HCT116 (cell line): ENCODE measurements at regions not wholly inside any gene's neighbourhood (a gene's known extent, or its start where the extent isn't known, plus 50 kb on each side); places are given as distances from the start of the nearest gene placed in this dataset.

Experiments used
- CEBPB ChIP-seq: IDR thresholded peaks from 2 replicates; pipeline ENCODE4 v1.6.1; 2012; ENCODE audit warnings: low read depth
- EZH2 ChIP-seq: fragments of 200-600 bp; sonication (generic); IDR thresholded peaks from 2 replicates; pipeline ENCODE4 v1.6.1; 2017; ENCODE audit warnings: antibody characterized with exemption, mixed run types
- EZH2phosphoT487 ChIP-seq: fragments of 200-600 bp; IDR thresholded peaks from 2 replicates; pipeline ENCODE4 v1.6.1; 2018; ENCODE audit warnings: antibody characterized with exemption, borderline replicate concordance
- FOSL1 ChIP-seq: IDR thresholded peaks from 2 replicates; pipeline ENCODE4 v1.6.1; 2012; ENCODE audit warnings: low read depth
- JUND ChIP-seq: IDR thresholded peaks from 2 replicates; pipeline ENCODE4 v1.6.1; 2012
- POLR2A ChIP-seq: IDR thresholded peaks from 2 replicates; pipeline ENCODE4 v1.7.0; 2011; ENCODE audit warnings: borderline replicate concordance; ENCODE audit not compliant: insufficient read depth, insufficient read length; ENCODE audit errors: extremely low read depth
- POLR2AphosphoS5 ChIP-seq: IDR thresholded peaks from 2 replicates; pipeline ENCODE4 v1.6.1; 2011; ENCODE audit warnings: mild to moderate bottlenecking, low read depth, low read length, moderate library complexity
- YY1 ChIP-seq: IDR thresholded peaks from 2 replicates; pipeline ENCODE4 v1.6.1; 2011; ENCODE audit warnings: low read length, low read depth, moderate library complexity, mild to moderate bottlenecking; ENCODE audit not compliant: insufficient replicate concordance; ENCODE audit errors: extremely low read depth
- ZNF274 ChIP-seq: fragments of 200-500 bp; sonication (Bioruptor generic); IDR thresholded peaks from 2 replicates; pipeline ENCODE4 v1.6.1; 2014; ENCODE audit warnings: mild to moderate bottlenecking, low read depth, low read length, inconsistent platforms
- TF ChIP-seq, protein P1 (sequence below): IDR thresholded peaks from 2 replicates; pipeline ENCODE4 v1.6.1; 2012
- TF ChIP-seq, protein P2 (sequence below), 3 experiments: fragments of 200-600 bp in 1 of 3; sonication (generic) in 1 of 3; IDR thresholded peaks in 2 of 3; conservative IDR thresholded peaks in 1 of 3; 2 replicates each; pipeline ENCODE4 v1.5.1; 2012 to 2017; ENCODE audit warnings: low read depth in 2 of 3, low read length in 2 of 3, antibody characterized with exemption in 1 of 3, borderline replicate concordance in 1 of 3, control low read depth in 1 of 3, mild to moderate bottlenecking in 1 of 3, mixed read lengths in 1 of 3, mixed run types in 1 of 3, moderate library complexity in 1 of 3; ENCODE audit not compliant: insufficient read depth in 1 of 3

DNA sequence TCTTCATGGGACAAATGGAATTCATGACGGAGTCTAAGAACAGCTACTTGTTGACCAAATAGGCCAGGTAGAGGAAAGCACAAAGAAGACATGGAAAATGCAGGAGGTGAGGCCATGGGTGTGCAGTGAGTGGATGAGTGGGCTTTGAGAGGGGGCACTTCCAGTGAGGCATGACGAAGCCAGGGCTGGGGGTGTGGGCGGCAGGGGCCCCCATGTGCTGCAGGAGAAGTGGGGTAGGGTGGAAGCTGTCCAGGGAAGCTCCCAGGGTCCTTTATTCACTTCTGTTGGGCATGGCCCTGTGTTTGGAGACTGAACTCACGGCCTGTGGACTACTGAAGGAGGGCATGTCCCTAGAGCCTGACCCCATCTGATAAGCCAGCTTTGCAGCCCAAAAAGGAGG, 127.6 kb upstream of the SLC25A48 start:
- TF ChIP-seq ZNF274 (no peak), YY1 (no peak), EZH2 (no peak), POLR2AphosphoS5 (no peak), CEBPB (no peak), FOSL1 (no peak), POLR2A (no peak), JUND (no peak), EZH2phosphoT487 (no peak)
- TF ChIP-seq, protein P1, sequence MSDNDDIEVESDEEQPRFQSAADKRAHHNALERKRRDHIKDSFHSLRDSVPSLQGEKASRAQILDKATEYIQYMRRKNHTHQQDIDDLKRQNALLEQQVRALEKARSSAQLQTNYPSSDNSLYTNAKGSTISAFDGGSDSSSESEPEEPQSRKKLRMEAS = no peak
- TF ChIP-seq, protein P2, sequence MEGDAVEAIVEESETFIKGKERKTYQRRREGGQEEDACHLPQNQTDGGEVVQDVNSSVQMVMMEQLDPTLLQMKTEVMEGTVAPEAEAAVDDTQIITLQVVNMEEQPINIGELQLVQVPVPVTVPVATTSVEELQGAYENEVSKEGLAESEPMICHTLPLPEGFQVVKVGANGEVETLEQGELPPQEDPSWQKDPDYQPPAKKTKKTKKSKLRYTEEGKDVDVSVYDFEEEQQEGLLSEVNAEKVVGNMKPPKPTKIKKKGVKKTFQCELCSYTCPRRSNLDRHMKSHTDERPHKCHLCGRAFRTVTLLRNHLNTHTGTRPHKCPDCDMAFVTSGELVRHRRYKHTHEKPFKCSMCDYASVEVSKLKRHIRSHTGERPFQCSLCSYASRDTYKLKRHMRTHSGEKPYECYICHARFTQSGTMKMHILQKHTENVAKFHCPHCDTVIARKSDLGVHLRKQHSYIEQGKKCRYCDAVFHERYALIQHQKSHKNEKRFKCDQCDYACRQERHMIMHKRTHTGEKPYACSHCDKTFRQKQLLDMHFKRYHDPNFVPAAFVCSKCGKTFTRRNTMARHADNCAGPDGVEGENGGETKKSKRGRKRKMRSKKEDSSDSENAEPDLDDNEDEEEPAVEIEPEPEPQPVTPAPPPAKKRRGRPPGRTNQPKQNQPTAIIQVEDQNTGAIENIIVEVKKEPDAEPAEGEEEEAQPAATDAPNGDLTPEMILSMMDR (IDR thresholded peaks at IDR 0.05 in 2 of 3, conservative IDR thresholded peaks at IDR 0.05 in 1 of 3; ENCODE audit: borderline replicate concordance in 1 of 3, insufficient read depth in 1 of 3, low read depth in 2 of 3, low read length in 2 of 3) = no peak
